IMR-90 (cell line): ENCODE measurements at regions not wholly inside any gene's neighbourhood (a gene's known extent, or its start where the extent isn't known, plus 50 kb on each side); places are given as distances from the start of the nearest gene placed in this dataset.

Experiments used
- ATAC-seq: fragments of 200-7000 bp; cut with Tn5 transposase; 2 replicates; pipeline ENCODE4 v1.9.1; 2020; ENCODE audit warnings: low read depth, mild to moderate bottlenecking, moderate library complexity
- BruUV-seq: library from RNA; stranded (reverse); fragments of 400-500 nt; replicated peaks from 2 replicates; lab custom pipeline; 2021; lab: Mats Ljungman, UMichigan
- CTCF ChIA-PET: fragments of 300-600 bp; formaldehyde crosslinking; extraction: SDS; loops from one replicate; lab custom pipeline; 2021; ENCODE audit warnings: antibody characterized with exemption; lab: Yijun Ruan, JAX
- POLR2A ChIA-PET: fragments of 300-600 bp; sonication (Branson Sonifier 250); formaldehyde crosslinking; loops from one replicate; lab custom pipeline; 2022; ENCODE audit warnings: antibody characterized with exemption; ENCODE audit not compliant: unreplicated experiment; lab: Charles Lee
- DNase-seq: peaks from one replicate; pipeline ENCODE4 v3.0.0; 2013
- H2AFZ ChIP-seq: replicated peaks from 2 replicates; pipeline ENCODE3; 2013; ENCODE audit warnings: low read length, mild to moderate bottlenecking; ENCODE audit not compliant: poor library complexity
- H2AK5ac ChIP-seq: 2 replicates; pipeline ENCODE4 v1.6.1; 2013; ENCODE audit warnings: low read depth, low read length, inconsistent platforms
- H2AK9ac ChIP-seq: replicated peaks from 2 replicates; pipeline ENCODE3; 2013; ENCODE audit warnings: mild to moderate bottlenecking, low read depth, low read length, moderate library complexity; ENCODE audit not compliant: poor library complexity
- H2BK120ac ChIP-seq: 2 replicates; pipeline ENCODE4 v1.6.1; 2013; ENCODE audit warnings: low read depth, low read length, inconsistent platforms
- H2BK15ac ChIP-seq: 3 replicates; pipeline ENCODE4 v1.6.1; 2013; ENCODE audit warnings: low read depth, low read length, inconsistent platforms
- H2BK20ac ChIP-seq: 2 replicates; pipeline ENCODE4 v1.6.1; 2013; ENCODE audit warnings: low read depth, mild to moderate bottlenecking, inconsistent platforms, low read length, moderate library complexity
- H2BK5ac ChIP-seq: 2 replicates; pipeline ENCODE4 v1.6.1; 2013; ENCODE audit warnings: mild to moderate bottlenecking, low read depth, low read length, inconsistent platforms; ENCODE audit not compliant: poor library complexity, severe bottlenecking
- H3K14ac ChIP-seq: replicated peaks from 2 replicates; pipeline ENCODE4 v1.6.1; 2013; ENCODE audit warnings: low read depth, low read length, inconsistent platforms
- H3K18ac ChIP-seq: 2 replicates; pipeline ENCODE4 v1.6.1; 2013; ENCODE audit warnings: low read depth, low read length, control low read depth
- H3K23ac ChIP-seq: 2 replicates; pipeline ENCODE4 v1.6.1; 2013; ENCODE audit warnings: low read depth, low read length, inconsistent platforms
- H3K27ac ChIP-seq: 2 replicates; pipeline ENCODE4 v1.5.1; 2013; ENCODE audit warnings: mild to moderate bottlenecking, control low read depth, low read length; ENCODE audit not compliant: insufficient read depth
- H3K27me3 ChIP-seq: 2 replicates; pipeline ENCODE4 v1.6.1; 2013; ENCODE audit warnings: low read length; ENCODE audit not compliant: control insufficient read depth, insufficient read depth
- H3K36me3 ChIP-seq: 2 replicates; pipeline ENCODE4 v1.6.1; 2013; ENCODE audit warnings: low read length, mixed read lengths; ENCODE audit not compliant: control insufficient read depth, insufficient read depth
- H3K4ac ChIP-seq: 2 replicates; pipeline ENCODE4 v1.6.1; 2013; ENCODE audit warnings: low read depth, low read length, inconsistent platforms
- H3K4me1 ChIP-seq: 2 replicates; pipeline ENCODE4 v1.6.1; 2013; ENCODE audit warnings: low read length, mixed read lengths; ENCODE audit not compliant: control insufficient read depth, insufficient read depth
- H3K4me2 ChIP-seq: 2 replicates; pipeline ENCODE4 v1.6.1; 2013; ENCODE audit warnings: low read depth, mild to moderate bottlenecking, control low read depth, low read length, moderate library complexity
- H3K4me3 ChIP-seq: 2 replicates; pipeline ENCODE4 v1.5.1; 2013; ENCODE audit warnings: low read depth, mild to moderate bottlenecking, control low read depth, low read length, moderate library complexity; ENCODE audit not compliant: insufficient read depth
- H3K56ac ChIP-seq: 2 replicates; pipeline ENCODE4 v1.6.1; 2013; ENCODE audit warnings: low read length, inconsistent platforms; ENCODE audit not compliant: insufficient read depth; ENCODE audit errors: extremely low read depth
- H3K79me1 ChIP-seq, 2 experiments: 2 replicates each; pipeline ENCODE4 v1.6.1; 2013; ENCODE audit warnings: low read length in 2 of 2, inconsistent platforms in 1 of 2, low read depth in 1 of 2
- H3K9ac ChIP-seq: 2 replicates; pipeline ENCODE4 v1.6.1; 2013; ENCODE audit warnings: low read depth, low read length, control low read depth
- H3K9me1 ChIP-seq: 2 replicates; pipeline ENCODE4 v1.6.1; 2013; ENCODE audit warnings: low read length, inconsistent platforms; ENCODE audit not compliant: insufficient read depth
- H3K9me3 ChIP-seq: 2 replicates; pipeline ENCODE4 v1.6.1; 2013; ENCODE audit warnings: low read length; ENCODE audit not compliant: control insufficient read depth, insufficient read depth
- H4K20me1 ChIP-seq: 2 replicates; pipeline ENCODE4 v1.6.1; 2013; ENCODE audit warnings: low read length, inconsistent platforms; ENCODE audit not compliant: insufficient read depth
- H4K5ac ChIP-seq: 2 replicates; pipeline ENCODE4 v1.6.1; 2013; ENCODE audit warnings: mild to moderate bottlenecking, low read depth, low read length, control low read depth
- H4K8ac ChIP-seq, 2 experiments: 2 replicates each; pipeline ENCODE4 v1.6.1; 2013; ENCODE audit warnings: low read depth in 2 of 2, low read length in 2 of 2, control low read depth in 1 of 2, inconsistent platforms in 1 of 2
- H4K91ac ChIP-seq: 2 replicates; pipeline ENCODE4 v1.6.1; 2013; ENCODE audit warnings: low read depth, low read length, inconsistent platforms; ENCODE audit not compliant: insufficient read depth
- BHLHE40 ChIP-seq: fragments of 150-350 bp; IDR thresholded peaks from 2 replicates; pipeline ENCODE4 v1.6.1; 2016; ENCODE audit warnings: mild to moderate bottlenecking, low read depth, low read length
- CEBPB ChIP-seq: IDR thresholded peaks from 2 replicates; pipeline ENCODE4 v1.6.1; 2012; ENCODE audit warnings: low read depth, low read length, improper control_type of control experiment
- FOS ChIP-seq: fragments of 150-350 bp; IDR thresholded peaks from 2 replicates; pipeline ENCODE4 v1.6.1; 2016; ENCODE audit warnings: low read depth, low read length
- MAFK ChIP-seq: IDR thresholded peaks from 2 replicates; pipeline ENCODE4 v1.6.1; 2012; ENCODE audit warnings: low read depth, low read length, improper control_type of control experiment
- MAZ ChIP-seq: IDR thresholded peaks from 2 replicates; pipeline ENCODE4 v1.6.1; 2012; ENCODE audit warnings: low read depth, mild to moderate bottlenecking, low read length, improper control_type of control experiment, moderate library complexity, borderline replicate concordance
- RAD21 ChIP-seq: IDR thresholded peaks from 2 replicates; pipeline ENCODE4 v1.6.1; 2012; ENCODE audit warnings: low read length, improper control_type of control experiment
- RCOR1 ChIP-seq: IDR thresholded peaks from 2 replicates; pipeline ENCODE4 v1.6.1; 2012; ENCODE audit warnings: mild to moderate bottlenecking, low read length, improper control_type of control experiment; ENCODE audit not compliant: insufficient replicate concordance
- WGBS, 2 experiments: methylation state at CpG; one replicate each; pipeline versions ENCODE4 v1.1.5 to v1.1.7; 2013; ENCODE audit warnings: missing lambda C conversion rate in 2 of 2; ENCODE audit not compliant: insufficient read length in 1 of 2; ENCODE audit errors: extremely low coverage in 2 of 2; 5-methylcytosine and 5-hydroxymethylcytosine counted together
- dilution Hi-C: fragments of 300-500 bp; cut with HindIII; formaldehyde crosslinking; loops from one replicate; pipeline ENCODE4 v1.14.3; 2018; ENCODE audit warnings: low sequenced_read_pairs; ENCODE audit not compliant: unreplicated experiment
- in situ Hi-C: fragments of 300-500 bp; cut with MboI; formaldehyde crosslinking; loops from 3 replicates; pipeline ENCODE4 v1.14.3; 2019; ENCODE audit warnings: low sequenced_read_pairs, inconsistent platforms, mixed read lengths
- intact Hi-C: fragments of 100-400 bp; cut with micrococcal nuclease; formaldehyde crosslinking; loops from 2 replicates; pipeline ENCODE4 v1.10.0; 2022
- TF ChIP-seq, protein P1 (sequence below): fragments of 150-350 bp; IDR thresholded peaks from 2 replicates; pipeline ENCODE4 v1.6.1; 2017; ENCODE audit warnings: mild to moderate bottlenecking, antibody characterized with exemption, low read length, low read depth
- TF ChIP-seq, protein P2 (sequence below): conservative IDR thresholded peaks from 2 replicates; pipeline ENCODE4 v1.5.1; 2012; ENCODE audit warnings: mild to moderate bottlenecking, low read depth, low read length, improper control_type of control experiment

DNA sequence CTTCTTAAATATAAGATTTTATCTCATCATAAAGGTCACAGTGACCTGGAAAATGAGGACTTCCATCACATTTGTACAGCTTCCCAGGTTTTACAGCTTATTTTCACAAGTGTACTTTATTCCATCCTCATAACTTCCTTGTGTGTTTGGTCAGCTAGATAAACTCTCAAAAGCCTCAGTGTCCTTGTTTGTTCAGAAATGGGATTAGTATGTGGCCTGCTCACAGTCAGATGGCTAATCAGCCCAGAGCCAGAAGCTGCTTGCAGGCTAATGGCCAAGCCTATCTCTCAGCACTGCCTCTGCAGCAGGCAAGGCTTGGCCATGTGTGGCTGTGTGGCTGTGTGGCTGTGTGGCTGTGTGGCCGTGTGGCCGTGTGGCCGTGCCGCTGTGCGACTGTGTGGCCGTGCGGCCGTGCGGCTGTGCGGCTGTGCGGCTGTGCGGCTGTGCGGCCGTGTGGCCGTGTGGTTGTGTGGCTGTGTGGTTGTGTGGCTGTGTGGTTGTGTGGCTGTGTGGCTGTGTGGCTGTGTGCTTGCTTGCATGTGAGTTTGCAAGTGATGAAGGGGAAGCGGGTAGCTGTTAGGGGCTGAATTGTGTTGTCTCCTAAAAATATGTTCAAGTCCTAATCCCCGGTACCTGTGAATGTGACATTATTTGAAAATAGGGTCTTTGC lies 233.0 kb upstream of the TNP1 start:
- H3K4me2 ChIP-seq: no peak overlapping the region
- H3K4ac ChIP-seq: no peak overlapping the region
- dilution Hi-C loops (no loop called here), intact Hi-C loops (no loop called here), in situ Hi-C loops (no loop called here)
- 83% methylated on average over 7 of the region's 17 CpGs; no CpG with 5 or more reads in 1 of the 2 experiments for WGBS, 2 experiments
- H2AK5ac ChIP-seq: no peak overlapping the region; the same call in 1 of the 2 replicates
- ChIA-PET POLR2A (no interaction called here), CTCF (no interaction called here)
- H3K36me3 ChIP-seq: no peaks in the 10 kb centered on the region
- TF ChIP-seq CEBPB (no peak), RCOR1 (no peak), MAZ (no peak), FOS (no peak), RAD21 (no peak), MAFK (no peak), BHLHE40 (no peak)
- TF ChIP-seq, protein P1, sequence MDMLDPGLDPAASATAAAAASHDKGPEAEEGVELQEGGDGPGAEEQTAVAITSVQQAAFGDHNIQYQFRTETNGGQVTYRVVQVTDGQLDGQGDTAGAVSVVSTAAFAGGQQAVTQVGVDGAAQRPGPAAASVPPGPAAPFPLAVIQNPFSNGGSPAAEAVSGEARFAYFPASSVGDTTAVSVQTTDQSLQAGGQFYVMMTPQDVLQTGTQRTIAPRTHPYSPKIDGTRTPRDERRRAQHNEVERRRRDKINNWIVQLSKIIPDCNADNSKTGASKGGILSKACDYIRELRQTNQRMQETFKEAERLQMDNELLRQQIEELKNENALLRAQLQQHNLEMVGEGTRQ: no peak
- TF ChIP-seq, protein P2, sequence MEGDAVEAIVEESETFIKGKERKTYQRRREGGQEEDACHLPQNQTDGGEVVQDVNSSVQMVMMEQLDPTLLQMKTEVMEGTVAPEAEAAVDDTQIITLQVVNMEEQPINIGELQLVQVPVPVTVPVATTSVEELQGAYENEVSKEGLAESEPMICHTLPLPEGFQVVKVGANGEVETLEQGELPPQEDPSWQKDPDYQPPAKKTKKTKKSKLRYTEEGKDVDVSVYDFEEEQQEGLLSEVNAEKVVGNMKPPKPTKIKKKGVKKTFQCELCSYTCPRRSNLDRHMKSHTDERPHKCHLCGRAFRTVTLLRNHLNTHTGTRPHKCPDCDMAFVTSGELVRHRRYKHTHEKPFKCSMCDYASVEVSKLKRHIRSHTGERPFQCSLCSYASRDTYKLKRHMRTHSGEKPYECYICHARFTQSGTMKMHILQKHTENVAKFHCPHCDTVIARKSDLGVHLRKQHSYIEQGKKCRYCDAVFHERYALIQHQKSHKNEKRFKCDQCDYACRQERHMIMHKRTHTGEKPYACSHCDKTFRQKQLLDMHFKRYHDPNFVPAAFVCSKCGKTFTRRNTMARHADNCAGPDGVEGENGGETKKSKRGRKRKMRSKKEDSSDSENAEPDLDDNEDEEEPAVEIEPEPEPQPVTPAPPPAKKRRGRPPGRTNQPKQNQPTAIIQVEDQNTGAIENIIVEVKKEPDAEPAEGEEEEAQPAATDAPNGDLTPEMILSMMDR: no peak
- no peak overlapping the region for H3K9ac ChIP-seq
- peak; percentile 49; the same call in 1 of the 2 replicates for ATAC-seq
- no peak overlapping the region; the same call in 1 of the 2 replicates for H2BK120ac ChIP-seq
- H2AFZ ChIP-seq: no peak overlapping the region
- no peak overlapping the region for H3K27ac ChIP-seq
- no peak overlapping the region for H4K91ac ChIP-seq
- H2BK15ac ChIP-seq: peak overlapping the region; percentile 30; the same call in 1 of the 3 replicates
- H3K9me3 ChIP-seq: no peaks in the 10 kb centered on the region
- peaks cover 6% of the 10 kb centered on the region for H3K4me1 ChIP-seq
- no peaks in the 10 kb centered on the region for H4K20me1 ChIP-seq
- H3K18ac ChIP-seq: no peak overlapping the region
- H3K4me3 ChIP-seq: no peak overlapping the region
- no peaks in the 10 kb centered on the region for H3K79me1 ChIP-seq
- no peak overlapping the region for H4K5ac ChIP-seq
- no peak overlapping the region for H2AK9ac ChIP-seq
- H3K56ac ChIP-seq: no peak overlapping the region
- no peak for DNase-seq
- H3K23ac ChIP-seq: no peak overlapping the region
- no peak overlapping the region for H2BK5ac ChIP-seq
- H4K8ac ChIP-seq: no peak overlapping the region
- H2BK20ac ChIP-seq: no peak overlapping the region
- peak overlapping the region; percentile 34; the same call in 1 of the 2 replicates for H3K14ac ChIP-seq
- peaks cover 3% of the 10 kb centered on the region; the same call in 1 of the 2 replicates for H3K9me1 ChIP-seq
- no TSS peak for BruUV-seq
- H3K27me3 ChIP-seq: no peaks in the 10 kb centered on the region
